HepG2 (cell line): ENCODE measurements at regions not wholly inside any gene's neighbourhood (a gene's known extent, or its start where the extent isn't known, plus 50 kb on each side); places are given as distances from the start of the nearest gene placed in this dataset.

Experiments used
- ATAC-seq: fragments of 200-7000 bp; cut with Tn5 transposase; 3 replicates; pipeline ENCODE4 v1.9.1; 2020; ENCODE audit warnings: mild to moderate bottlenecking, moderate library complexity
- BruUV-seq: library from RNA; stranded (reverse); fragments of 400-500 nt; replicated peaks from 2 replicates; lab custom pipeline; 2021; lab: Mats Ljungman, UMichigan
- CTCF ChIA-PET: fragments of 300-600 bp; formaldehyde crosslinking; extraction: SDS; loops from one replicate; lab custom pipeline; 2021; ENCODE audit warnings: low total read pairs, inconsistent platforms, low intra/inter-chr PET ratio; lab: Yijun Ruan, JAX
- POLR2A ChIA-PET: fragments of 350-600 bp; sonication (Branson Sonifier 250); formaldehyde crosslinking; loops from one replicate; lab custom pipeline; 2020; ENCODE audit warnings: antibody characterized with exemption, inconsistent platforms; lab: Yijun Ruan, JAX
- DNase-seq: peaks from one replicate; pipeline ENCODE4 v3.0.0-alpha.2; 2015; ENCODE audit warnings: low spot score
- FAIRE-seq: peaks from 3 replicates; lab custom pipeline; 2011; peaks lifted over from hg19 to GRCh38; lab: Jason Lieb, UNC
- H2AFZ ChIP-seq: one replicate; pipeline ENCODE4 v1.6.1; 2011; ENCODE audit warnings: low read length, inconsistent platforms
- H3K27ac ChIP-seq: fragments of 300-600 bp; 3 replicates; pipeline ENCODE4 v1.8.0; 2011; ENCODE audit warnings: mixed run types, mild to moderate bottlenecking, mixed read lengths, low read length, inconsistent platforms; ENCODE audit not compliant: insufficient read depth; ENCODE audit errors: extremely low read length
- H3K27me3 ChIP-seq, 2 experiments: fragments of 200-600 bp in 1 of 2; 2 replicates in 1 of 2; 3 replicates in 1 of 2; pipeline versions ENCODE4 v1.6.0 to v1.8.0; 2011; ENCODE audit warnings: low read length in 2 of 2, mild to moderate bottlenecking in 2 of 2, moderate library complexity in 2 of 2, inconsistent platforms in 1 of 2; ENCODE audit not compliant: insufficient read depth in 2 of 2, control insufficient read depth in 1 of 2
- H3K36me3 ChIP-seq, 2 experiments: fragments of 200-600 bp in 1 of 2; replicated peaks in 1 of 2; 2 replicates in 1 of 2; 3 replicates in 1 of 2; pipeline versions ENCODE4 v1.5.1 to v1.8.0; 2011; ENCODE audit warnings: low read length in 2 of 2, inconsistent platforms in 1 of 2; ENCODE audit not compliant: insufficient read depth in 2 of 2, control insufficient read depth in 1 of 2
- H3K4me1 ChIP-seq: 2 replicates; pipeline ENCODE4 v1.5.1; 2012; ENCODE audit warnings: low read length, inconsistent platforms; ENCODE audit not compliant: insufficient read depth
- H3K4me2 ChIP-seq: 2 replicates; pipeline ENCODE4 v1.6.0; 2011; ENCODE audit warnings: low read depth, low read length, inconsistent platforms
- H3K4me3 ChIP-seq, 3 experiments: fragments of 200-600 bp in 1 of 3; sonication (generic), shearing (Covaris generic) in 1 of 3; replicated peaks in 1 of 3; 2 replicates each; pipeline ENCODE4 v1.5.1; 2011 to 2016; ENCODE audit warnings: low read length in 3 of 3, inconsistent platforms in 2 of 3, low read depth in 2 of 3, mild to moderate bottlenecking in 2 of 3, control low read depth in 1 of 3, mixed read lengths in 1 of 3; ENCODE audit not compliant: insufficient read depth in 1 of 3
- H3K79me2 ChIP-seq: one replicate; pipeline ENCODE4 v1.6.1; 2011; ENCODE audit warnings: low read length, inconsistent platforms; ENCODE audit not compliant: insufficient read depth
- H3K9ac ChIP-seq: 2 replicates; pipeline ENCODE4 v1.6.0; 2011; ENCODE audit warnings: mild to moderate bottlenecking, low read depth, low read length, inconsistent platforms; ENCODE audit not compliant: insufficient read depth
- H3K9me3 ChIP-seq: 2 replicates; pipeline ENCODE4 v1.5.1; 2012; ENCODE audit warnings: mild to moderate bottlenecking, low read length
- H4K20me1 ChIP-seq: 2 replicates; pipeline ENCODE4 v1.6.0; 2011; ENCODE audit warnings: inconsistent platforms, mild to moderate bottlenecking, low read length, moderate library complexity; ENCODE audit not compliant: insufficient read depth
- HES4 ChIP-seq: sonication (generic); formaldehyde crosslinking; IDR thresholded peaks from 2 replicates; pipeline ENCODE4 v1.9.0; 2021; ENCODE audit warnings: mild to moderate bottlenecking, missing genetic modification reagents, borderline replicate concordance
- KDM2A ChIP-seq: sonication (generic); formaldehyde crosslinking; IDR thresholded peaks from 2 replicates; pipeline ENCODE4 v1.4.0; 2020; ENCODE audit warnings: low read depth, missing genetic modification reagents, borderline replicate concordance
- MAFF ChIP-seq: IDR thresholded peaks from 2 replicates; pipeline ENCODE4 v1.6.1; 2011; ENCODE audit warnings: low read depth, low read length, improper control_type of control experiment
- MAFK ChIP-seq, 2 experiments: IDR thresholded peaks in 1 of 2; conservative IDR thresholded peaks in 1 of 2; 2 replicates each; pipeline ENCODE4 v1.6.1; 2011; ENCODE audit warnings: improper control_type of control experiment in 2 of 2, low read length in 2 of 2
- ZFX ChIP-seq: sonication (generic); formaldehyde crosslinking; IDR thresholded peaks from 2 replicates; pipeline ENCODE4 v1.4.0; 2020; ENCODE audit warnings: mild to moderate bottlenecking, low read depth, missing genetic modification reagents, moderate library complexity
- ZKSCAN1 ChIP-seq: fragments of 150-350 bp; IDR thresholded peaks from 2 replicates; pipeline ENCODE4 v1.6.1; 2014; ENCODE audit warnings: low read length
- WGBS: methylation state at CpG from one replicate; pipeline ENCODE4 v1.1.6; 2017; ENCODE audit warnings: low lambda C conversion rate; 5-methylcytosine and 5-hydroxymethylcytosine counted together
- in situ Hi-C: cut with HindIII; loops from 2 replicates; pipeline ENCODE4 v1.10.0; 2017; ENCODE audit warnings: low pct_unique_long_range_greater_than_20kb; ENCODE audit not compliant: extremely low pct_ligation_motif_present
- intact Hi-C: fragments of 100-400 bp; cut with micrococcal nuclease; formaldehyde crosslinking; loops from one replicate; pipeline ENCODE4 v1.10.0; 2022; ENCODE audit not compliant: unreplicated experiment
- TF ChIP-seq, protein P1 (sequence below): sonication (generic); formaldehyde crosslinking; IDR thresholded peaks from 2 replicates; pipeline ENCODE4 v1.8.1; 2023; ENCODE audit warnings: mild to moderate bottlenecking, missing genetic modification reagents, borderline replicate concordance

DNA sequence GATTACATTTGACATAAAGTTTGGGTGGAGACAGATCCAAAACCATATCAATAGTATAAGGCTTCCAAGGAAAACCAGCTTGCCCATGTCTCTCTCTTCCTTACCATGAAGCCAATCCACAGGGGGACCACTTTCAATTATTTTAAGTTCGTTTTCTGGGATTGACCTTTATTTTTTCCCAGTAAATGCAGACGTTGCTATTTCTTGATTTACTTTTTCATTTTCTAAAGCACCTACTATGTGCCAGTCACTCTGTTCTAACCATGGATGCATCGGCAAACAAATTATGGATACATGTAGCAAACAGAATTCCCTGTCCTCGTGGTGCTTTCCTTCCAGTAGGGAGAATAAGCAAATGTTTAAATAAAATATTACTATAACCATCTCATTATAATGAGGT lies 65.8 kb upstream of the KCNA1 start:
- no peaks in the 10 kb centered on the region for H3K9me3 ChIP-seq
- WGBS: under 1% methylated on average over 4 of the region's 4 CpGs
- no peaks in the 10 kb centered on the region for H3K27me3 ChIP-seq
- no TSS peak for BruUV-seq
- intact Hi-C loops (no loop called here), in situ Hi-C loops (no loop called here)
- H3K4me2 ChIP-seq: no peak overlapping the region
- DNase-seq: no peak
- H3K36me3 ChIP-seq: no peaks in the 10 kb centered on the region
- H2AFZ ChIP-seq: no peak overlapping the region
- FAIRE-seq: no peak
- H3K27ac ChIP-seq: no peak overlapping the region
- CTCF ChIA-PET: no interaction called here
- no peak overlapping the region for H3K9ac ChIP-seq
- H3K4me3 ChIP-seq: no peak overlapping the region
- H3K79me2 ChIP-seq: no peaks in the 10 kb centered on the region
- POLR2A ChIA-PET: no interaction called here
- H3K4me1 ChIP-seq: no peaks in the 10 kb centered on the region
- no peaks in the 10 kb centered on the region for H4K20me1 ChIP-seq
- TF ChIP-seq MAFF (peak; percentile 71), MAFK (conservative IDR thresholded peaks at IDR 0.05 in 1 of 2, IDR thresholded peaks at IDR 0.05 in 1 of 2; ENCODE audit: low read length in 2 of 2) (peak in 1 of 2 experiments; percentile 69; a peak in 3 of 4 replicates), ZKSCAN1 (0 out of 2 replicates have a peak, but pooled peaks have one; percentile 44)
- TF ChIP-seq, protein P1, sequence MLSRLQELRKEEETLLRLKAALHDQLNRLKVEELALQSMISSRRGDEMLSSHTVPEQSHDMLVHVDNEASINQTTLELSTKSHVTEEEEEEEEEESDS (CRISPR knock-in tag): no peak
- no peak for ATAC-seq

DNA sequence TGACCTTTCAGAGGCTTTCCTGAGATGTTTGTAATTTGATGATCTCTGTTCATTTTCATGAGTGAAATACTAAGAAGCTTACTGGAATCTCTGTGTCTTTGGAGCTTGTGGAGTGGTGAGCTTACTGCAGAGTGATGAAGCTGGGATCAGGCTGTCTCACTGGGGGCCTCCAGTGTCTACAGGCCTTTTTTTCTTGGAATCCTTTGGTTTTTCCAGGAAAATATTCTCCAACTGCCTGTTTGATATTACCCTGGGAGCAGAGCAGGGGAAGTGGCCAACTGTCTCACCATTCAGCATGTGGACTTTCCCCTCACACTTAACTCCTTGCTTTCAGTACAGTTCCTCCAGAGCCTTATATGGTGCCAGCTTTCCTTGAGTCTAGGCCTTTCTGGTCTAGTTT lies 62.0 kb upstream of the KCNA1 start:
- no peak for FAIRE-seq
- no peak for TF ChIP-seq KDM2A (CRISPR knock-in tag)
- TF ChIP-seq ZFX (CRISPR knock-in tag): no peak
- TF ChIP-seq HES4 (CRISPR knock-in tag): no peak
- Histone ChIP-seq H3K79me2 (no peaks in the 10 kb centered on the region), H3K4me1 (no peaks in the 10 kb centered on the region), H3K27ac (no peak overlapping the region), H3K4me3 (no peak overlapping the region), H4K20me1 (no peaks in the 10 kb centered on the region), H3K9me3 (no peaks in the 10 kb centered on the region), H3K9ac (no peak overlapping the region), H3K36me3 (no peaks in the 10 kb centered on the region), H3K27me3 (peaks cover 0 to 14% of the 10 kb centered on the region in 2 experiments; a peak in 3 of 5 replicates), H3K4me2 (no peak overlapping the region), H2AFZ (no peak overlapping the region)
- CTCF ChIA-PET: no interaction called here
- DNase-seq: no peak
- intact Hi-C loops: no loop called here
- in situ Hi-C loops: no loop called here
- BruUV-seq: no TSS peak
- POLR2A ChIA-PET: no interaction called here
- no peak for ATAC-seq
